NCI-H2081 (cell line): ENCODE measurements at regions not wholly inside any gene's neighbourhood (a gene's known extent, or its start where the extent isn't known, plus 50 kb on each side); places are given as distances from the start of the nearest gene placed in this dataset.

Experiments
- DNase-seq, 2 experiments: peaks; one replicate each; lab custom pipeline; 2025; lab: John Stamatoyannopoulos, UW

DNA sequence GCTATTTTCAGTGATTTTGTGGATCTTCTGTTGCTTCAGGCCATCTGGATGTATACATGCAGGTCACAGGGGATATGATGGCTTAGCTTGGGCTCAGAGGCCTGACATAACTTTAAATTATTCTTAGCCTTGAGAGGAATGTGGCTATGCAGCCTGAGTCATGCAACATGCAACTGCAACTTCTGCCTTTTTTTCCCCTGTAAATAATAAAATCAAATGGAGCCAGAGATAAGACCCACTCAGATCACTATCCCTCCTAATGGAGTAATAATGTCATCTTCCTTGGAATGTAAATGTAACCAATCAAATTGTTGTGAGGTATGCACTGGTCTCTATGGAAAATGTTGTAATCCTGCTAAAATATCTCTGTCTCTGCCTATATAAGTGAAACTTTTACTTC is 54.9 kb downstream of the MAGEB17 start:
- no peak for DNase-seq

GRCh38 chrX:16223385-16223784 is 56.1 kb downstream of the MAGEB17 start:
- DNase-seq: no peak

GRCh38 chrX:16239211-16239610 is 71.9 kb downstream of the MAGEB17 start:
- no peak for DNase-seq

DNA sequence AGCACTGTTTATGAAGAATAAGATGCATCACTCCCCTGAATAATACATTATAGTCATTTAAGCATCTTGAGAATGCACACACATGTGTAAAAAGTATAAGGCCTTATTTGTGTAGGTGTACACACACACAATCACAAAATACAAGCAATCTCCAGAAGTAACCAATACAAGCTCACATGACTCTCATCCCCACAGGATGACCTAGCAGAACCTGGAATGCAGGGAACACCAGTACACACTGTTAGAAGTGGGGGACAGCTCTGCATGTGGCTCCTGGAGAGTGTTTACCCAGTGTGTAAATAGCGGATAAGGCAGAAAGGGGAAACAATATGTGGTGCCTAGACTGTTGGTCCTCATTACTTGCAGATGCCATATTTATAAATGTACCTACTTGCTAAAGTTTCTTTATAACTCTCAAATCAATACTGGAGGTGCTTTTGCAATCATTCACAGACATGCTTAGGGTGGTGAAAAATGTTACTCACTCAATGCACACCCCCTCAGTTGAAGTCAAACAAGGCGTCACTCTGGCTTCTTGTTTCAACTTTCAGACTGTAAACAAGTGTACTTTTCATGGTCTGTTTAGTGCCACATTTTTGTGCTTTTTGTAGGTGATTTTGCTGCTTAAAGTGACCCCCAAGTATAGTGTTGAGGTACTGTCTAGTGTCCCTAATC is 73.1 kb downstream of the MAGEB17 start:
- no peak for DNase-seq

- no peak for DNase-seq
These were observed 73.7 kb downstream of the MAGEB17 start for GRCh38 chrX:16240968-16241367.

- DNase-seq: no peak
These were observed 83.0 kb downstream of the MAGEB17 start for GRCh38 chrX:16250296-16250695.

DNA sequence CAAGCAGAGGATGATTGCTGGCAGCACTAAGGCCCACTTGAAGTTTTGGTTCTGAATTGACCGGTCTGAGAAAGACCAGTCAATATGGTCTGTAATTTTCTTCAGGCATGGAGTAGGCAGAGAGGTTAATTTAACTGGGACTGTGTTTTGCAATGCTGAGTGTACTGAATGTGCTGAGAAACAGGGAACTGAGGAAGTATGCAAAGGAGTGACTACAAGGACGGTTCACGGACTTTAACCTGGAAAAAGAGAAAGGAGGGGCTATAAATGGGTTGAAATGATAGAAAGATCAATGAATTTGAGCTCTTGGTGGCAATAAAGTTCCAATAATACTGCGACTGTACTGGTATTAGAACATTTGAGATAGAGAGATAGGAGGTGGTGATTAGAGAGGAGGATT is 84.5 kb downstream of the MAGEB17 start:
- no peak for DNase-seq

DNA sequence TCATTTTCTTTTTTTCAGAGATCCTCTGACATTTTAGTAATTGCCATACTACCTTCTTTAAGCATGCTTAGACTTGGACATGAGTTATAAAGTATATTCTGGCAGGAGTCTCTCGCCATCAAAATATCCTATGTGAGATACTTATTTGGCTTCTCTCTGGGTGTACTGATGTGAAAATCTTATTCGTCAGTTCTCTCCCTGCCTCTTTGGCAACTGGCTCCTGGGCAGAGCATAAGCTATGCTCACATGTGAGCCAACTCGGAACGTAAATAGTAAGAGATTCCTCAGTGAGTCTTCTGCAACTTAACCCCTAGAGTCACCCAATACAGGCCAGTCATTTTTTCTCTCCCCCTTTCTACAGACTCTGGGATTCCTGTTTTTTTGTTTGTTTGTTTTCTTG is 91.6 kb downstream of the MAGEB17 start:
- DNase-seq: no peak

- DNase-seq: no peak
These were observed 100.2 kb downstream of the MAGEB17 start for GRCh38 chrX:16267431-16267830.

- no peak for DNase-seq
These were observed 100.9 kb downstream of the MAGEB17 start for GRCh38 chrX:16268206-16268605.

DNA sequence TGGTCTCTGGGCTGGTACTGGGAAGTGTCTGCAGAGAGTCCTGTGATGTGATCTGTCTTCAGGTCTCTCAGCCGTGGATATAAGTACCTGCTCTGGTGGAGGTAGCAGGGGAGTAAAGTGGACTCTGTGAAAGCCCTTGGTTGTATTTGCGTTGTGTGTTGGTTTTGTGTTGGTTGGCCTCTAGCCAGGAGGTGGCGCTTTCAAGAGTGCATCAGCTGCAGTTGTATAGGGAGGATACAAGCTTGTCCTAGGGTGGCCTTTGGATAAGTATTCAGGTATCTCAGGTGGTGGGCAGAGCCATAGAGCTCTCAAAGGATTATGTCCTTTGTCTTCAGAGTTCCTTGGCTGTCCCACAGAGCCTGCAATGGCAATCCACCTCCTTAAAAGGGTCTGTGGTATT is 111.6 kb downstream of the MAGEB17 start:
- no peak for DNase-seq

- no peak for DNase-seq
These were observed 114.9 kb downstream of the MAGEB17 start for GRCh38 chrX:16282209-16282608.

DNA sequence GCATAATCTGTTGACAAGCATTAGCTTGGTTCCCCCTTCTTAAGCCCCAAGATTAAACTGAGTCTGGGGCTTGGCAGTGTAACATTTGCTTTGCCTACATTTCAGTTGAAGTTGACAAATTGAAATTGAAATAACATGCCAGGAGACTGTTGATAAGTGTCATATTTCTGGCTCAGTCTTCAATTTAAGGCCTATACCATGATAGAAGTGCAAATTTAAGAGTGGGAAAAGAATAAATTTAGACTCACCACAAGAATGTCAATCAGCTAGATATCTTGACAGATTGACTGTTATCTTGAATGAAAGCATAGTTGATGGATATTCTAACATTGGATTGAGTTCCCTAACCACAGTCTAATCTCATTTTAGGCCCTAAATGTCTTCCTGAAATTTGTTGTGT is 117.6 kb downstream of the MAGEB17 start:
- no peak for DNase-seq

- no peak for DNase-seq
These were observed 123.7 kb downstream of the MAGEB17 start for GRCh38 chrX:16290997-16291396.

DNA sequence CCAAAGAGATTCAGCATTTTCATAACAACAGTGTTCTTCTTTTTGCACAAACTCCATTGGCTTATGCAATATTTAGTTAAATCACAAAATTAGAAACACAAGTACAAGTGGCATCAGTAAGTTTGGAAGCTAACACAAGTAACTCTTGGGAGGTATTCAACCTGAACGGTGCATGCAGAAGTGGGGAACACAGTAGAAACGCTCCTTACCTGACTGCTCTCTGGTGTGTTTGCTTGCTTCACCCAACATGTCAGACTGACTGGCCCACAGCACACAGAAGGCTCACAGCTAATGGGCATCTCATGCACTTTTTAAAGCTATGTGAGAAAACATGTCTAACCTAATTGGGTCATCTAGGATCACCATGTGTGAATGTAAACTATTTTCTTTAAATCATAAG is 133.6 kb downstream of the MAGEB17 start:
- DNase-seq: no peak

DNA sequence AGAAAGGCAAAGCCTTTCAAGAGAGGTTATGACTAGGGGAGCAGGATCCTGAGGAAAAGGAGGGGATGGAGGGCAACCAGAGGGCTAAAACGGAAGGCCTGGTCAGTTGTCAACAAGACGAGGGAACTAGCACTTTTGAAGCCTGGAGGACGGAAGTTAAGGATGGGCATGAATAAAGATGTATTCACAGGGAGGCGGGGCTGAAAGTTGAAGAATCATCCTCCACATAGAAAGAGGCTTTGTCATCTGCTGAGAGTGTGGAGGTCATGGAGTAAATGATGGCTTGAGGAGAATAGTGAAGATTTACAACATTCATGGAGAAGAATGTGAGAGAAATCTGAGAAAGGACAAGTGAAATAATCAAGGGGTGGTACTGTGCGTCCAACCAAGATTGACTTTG is 137.5 kb downstream of the MAGEB17 start:
- DNase-seq: no peak

DNA sequence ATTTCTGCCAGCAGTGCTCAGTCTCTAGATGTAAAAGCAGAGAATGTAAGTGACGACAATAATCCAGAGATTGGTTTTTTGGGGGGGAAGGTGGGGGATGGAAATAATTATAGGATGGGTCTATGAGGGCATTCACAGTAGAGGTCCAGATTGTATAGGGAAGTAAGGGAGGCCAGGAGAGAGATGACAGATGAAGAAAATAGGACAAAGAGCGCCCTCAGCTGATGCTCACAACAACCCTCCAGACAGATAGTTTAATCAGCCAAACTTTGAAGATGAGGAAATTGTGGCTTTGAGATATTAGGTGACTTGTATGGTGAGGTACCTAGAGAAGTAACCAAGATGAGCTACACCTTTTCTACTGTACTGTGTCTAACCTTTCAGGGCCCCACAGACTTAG is 137.9 kb downstream of the MAGEB17 start:
- DNase-seq: no peak

DNA sequence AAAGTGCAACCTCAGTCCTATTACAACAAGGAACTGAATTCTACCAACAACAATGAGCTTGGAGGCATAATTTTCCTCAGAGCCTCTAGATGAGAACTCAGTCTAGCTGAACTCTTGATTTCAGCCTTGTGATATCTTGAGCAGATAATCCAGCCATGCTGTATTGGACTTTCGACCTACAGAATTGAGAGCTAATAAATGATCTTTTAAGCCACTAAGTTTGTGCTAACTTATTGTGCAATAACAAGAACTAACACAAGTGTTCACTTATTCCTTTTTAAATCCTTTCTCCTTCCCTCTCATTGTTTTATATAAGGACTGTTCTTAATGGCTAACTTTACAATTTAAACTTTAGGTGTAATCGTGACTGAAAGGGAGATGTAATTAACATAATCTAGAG is 140.7 kb downstream of the MAGEB17 start:
- DNase-seq: no peak

DNA sequence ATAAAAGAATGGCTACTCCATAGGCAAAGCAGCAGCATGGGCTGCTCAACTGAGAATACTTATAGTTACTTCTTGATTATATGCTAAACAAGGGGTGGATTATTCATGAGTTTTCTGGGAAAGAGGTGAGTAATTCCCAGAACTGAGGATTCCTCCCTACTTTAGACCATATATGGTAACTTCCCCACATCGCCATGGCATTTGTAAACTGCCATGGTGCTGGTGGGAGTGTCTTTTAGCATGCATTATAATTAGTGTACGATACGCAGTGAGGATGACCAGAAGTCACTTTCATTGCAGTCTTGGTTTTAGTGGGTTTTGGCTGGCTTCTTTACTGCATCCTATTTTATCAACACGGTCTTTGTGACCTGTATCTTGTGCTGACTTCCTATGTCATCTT is 141.5 kb downstream of the MAGEB17 start:
- no peak for DNase-seq

- no peak for DNase-seq
These were observed 143.0 kb downstream of the MAGEB17 start for GRCh38 chrX:16310326-16310725.

- DNase-seq: no peak
These were observed 144.4 kb downstream of the MAGEB17 start for GRCh38 chrX:16311671-16312070.

DNA sequence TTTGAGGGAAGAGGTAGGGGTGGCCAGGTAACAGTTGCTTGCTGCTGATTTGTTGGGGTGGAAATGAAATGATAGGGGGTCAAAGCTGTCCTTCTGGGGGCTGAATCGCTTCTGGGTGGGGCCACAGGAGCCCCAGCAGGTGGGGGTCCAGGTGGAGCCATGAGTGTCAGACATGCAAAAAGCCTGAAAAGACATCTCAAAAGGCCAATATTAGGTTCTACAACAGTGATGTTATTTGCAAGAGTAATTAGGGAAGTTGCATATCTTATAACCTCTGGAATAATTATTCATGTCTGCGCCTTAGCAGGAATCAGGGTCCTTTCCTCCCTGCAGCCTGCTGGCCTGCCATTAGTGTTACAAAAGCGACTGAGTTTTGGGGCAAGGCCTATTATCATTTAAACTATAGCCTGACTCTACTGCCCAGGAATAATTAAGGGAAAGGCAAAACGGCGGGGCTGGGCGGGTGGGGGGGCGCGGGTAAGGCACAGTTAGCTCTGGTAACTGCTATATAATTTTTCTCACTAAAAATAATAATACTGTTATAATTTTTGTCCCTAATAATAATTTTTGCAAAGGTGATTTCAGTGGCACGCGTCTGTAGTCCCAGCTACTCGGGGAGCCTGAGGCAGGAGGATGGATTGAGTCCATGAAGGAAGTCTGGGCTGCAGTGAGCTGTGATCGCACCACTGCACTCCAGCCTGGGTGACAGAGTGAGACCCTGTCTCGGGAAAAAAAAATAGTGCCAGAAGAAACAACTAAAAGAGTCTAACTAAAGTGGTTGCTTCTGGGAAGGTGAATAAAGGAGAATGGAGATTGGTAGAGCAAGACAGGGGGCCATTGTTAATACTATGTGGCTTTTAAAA is 145.7 kb downstream of the MAGEB17 start:
- no peak for DNase-seq

DNA sequence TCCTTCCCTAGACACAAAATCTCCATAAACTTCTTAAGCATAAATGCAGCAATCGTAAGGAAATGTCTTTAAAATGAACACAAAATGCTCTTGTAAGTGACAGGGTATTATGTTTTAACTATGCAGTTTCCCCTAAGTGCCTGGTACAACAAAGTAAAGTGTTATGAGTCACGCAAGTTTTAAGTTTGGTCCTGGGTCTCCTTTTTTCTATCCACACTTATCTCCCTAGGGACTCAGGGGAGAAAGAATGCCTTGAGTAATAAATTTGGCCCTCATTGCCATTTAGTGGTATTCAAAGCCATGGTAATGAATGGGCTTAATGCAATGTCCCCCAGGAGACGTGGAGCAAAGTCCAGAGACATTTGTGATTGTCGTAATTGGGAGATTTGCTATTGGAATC is 149.1 kb downstream of the MAGEB17 start:
- DNase-seq: no peak

- no peak for DNase-seq
These were observed 152.6 kb downstream of the MAGEB17 start for GRCh38 chrX:16319929-16320328.
